GM21723 (cell line): ENCODE measurements at regions not wholly inside any gene's neighbourhood (a gene's known extent, or its start where the extent isn't known, plus 50 kb on each side); places are given as distances from the start of the nearest gene placed in this dataset.

Experiments
- ATAC-seq: cut with Tn5 transposase; IDR thresholded peaks from one replicate; pipeline ENCODE4 v1.9.1; 2021; ENCODE audit warnings: mild to moderate bottlenecking, moderate library complexity; ENCODE audit not compliant: unreplicated experiment

DNA sequence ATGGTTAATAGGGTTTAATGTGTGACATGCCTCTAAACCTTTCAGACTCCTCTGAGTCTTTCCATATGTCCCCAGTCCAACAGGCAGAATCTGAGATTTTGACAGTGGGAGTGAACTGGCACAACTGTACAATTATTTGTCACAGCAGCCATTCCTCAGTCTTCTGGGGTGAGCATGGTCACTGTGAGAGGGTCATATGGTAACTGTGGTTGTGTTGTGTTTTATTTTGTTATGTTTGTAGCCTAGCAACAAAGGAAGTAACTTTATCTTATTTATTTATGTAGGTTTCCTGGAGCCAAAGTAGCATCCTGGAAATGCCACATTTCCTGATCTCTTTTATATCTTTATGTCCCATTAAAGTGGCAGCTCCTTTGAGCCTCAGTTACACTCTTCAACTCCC is 1067.9 kb downstream of the TTLL7 start:
- no peak for ATAC-seq

DNA sequence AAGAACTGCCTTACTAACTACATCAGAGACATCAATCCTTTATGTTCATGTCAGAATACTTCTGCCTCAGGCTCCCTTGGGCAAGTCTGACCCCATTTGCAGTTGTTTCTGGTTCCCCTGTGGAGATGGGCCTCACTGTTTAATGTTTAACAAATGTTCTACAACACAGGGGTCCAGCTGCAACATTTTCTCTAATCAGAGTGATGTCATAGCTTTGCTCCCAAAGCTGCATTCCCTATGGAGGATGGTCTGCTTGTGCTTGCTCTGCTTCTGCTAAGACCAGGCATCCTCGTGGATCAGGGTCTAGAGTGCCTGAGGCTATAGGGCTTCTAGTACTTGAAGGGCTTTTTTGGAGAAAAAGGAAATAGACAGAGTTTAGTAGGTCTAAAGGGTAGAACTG is 1071.2 kb downstream of the TTLL7 start:
- no peak for ATAC-seq

DNA sequence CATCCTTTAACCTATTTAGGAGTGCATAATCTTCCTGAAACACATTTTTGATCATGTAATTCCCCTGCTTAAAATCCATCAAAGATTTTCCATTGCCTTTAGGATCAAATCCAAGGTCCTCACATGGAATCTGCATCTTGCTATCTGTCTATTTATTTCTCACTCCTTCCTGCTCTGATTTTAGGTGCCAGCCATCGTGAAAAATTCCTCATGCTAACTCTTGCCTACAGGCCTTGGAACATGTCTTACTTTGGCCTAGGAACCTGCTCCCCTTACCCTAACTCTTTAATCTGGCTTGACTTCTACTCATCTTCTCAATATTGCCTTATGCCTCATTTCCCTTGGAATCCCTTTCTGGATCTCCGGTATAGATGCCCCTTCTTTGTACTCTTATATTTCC is 1074.3 kb downstream of the TTLL7 start:
- no peak for ATAC-seq

DNA sequence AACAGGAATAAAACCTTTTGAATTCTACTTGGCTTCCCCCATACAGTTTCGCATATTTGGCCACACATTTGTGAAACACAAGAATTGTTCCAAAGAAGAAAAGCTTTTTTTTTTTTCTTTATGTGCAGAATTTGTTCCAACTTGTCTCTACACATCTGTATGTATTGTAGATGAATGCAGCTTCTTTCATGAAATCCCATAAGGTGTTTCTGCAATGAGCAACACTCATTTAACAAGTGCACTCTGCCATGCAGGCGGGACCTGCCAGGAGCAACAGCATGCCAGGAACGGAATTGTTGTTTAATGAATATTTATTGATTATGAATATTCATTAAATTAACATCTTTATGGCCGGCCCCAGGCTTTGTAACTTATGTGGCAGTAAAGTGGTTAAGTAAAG is 1075.0 kb downstream of the TTLL7 start:
- ATAC-seq = no peak

DNA sequence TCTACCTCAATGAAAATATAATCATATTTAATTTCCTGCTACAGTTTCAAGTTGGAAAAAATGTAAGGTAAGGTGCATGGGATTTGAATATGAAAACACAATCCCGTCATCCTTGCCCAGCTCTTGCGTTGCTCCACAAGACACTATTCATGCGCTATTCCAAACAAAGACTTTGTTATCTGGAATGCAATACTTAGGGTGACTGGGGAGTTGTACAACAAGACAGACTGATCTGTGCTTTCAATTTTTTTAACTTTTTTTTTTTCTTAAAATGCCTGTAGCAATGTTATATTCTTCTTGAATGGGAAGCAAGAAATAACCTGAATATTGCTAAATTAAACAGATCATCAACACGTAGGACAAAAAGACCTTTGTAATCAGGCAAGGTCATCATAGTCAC is 1077.2 kb downstream of the TTLL7 start:
- no peak for ATAC-seq

DNA sequence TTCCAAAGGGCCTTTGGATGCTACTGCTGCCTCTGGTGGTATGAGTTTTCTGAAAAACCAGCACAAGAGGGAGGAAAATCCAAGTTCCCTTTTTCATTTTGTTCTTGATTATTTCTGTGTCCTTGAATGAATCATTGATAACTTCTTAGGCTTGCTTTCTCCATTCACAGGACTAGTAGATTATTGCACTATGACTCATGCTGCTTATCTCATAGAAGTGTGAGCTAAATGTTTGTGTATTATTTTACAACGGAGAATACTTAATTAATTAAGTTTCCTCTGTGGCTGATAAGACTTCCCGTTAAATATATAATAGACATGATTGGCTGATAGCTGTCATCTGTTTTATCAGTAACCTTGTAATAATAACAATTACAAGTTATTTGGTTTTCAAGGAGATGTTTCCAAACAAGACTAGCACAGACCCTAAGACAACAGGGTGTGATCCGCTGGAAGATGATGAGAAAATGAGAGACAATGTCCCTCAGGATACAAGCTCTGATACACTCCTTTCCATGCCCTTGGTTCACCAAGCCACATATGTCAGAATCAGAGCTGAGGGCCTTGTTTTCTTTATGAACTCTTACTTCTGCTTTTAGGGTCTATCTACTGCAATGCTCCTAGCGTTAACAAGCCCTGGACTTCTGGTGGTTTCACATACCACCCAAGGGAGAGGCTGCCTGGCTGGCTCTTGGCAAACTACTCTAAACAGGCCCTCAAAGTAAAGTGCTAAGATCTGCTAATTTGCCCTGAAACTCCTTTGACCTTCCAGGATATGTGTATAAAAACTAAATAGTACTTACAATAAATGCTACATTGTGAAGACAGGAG is 1078.3 kb downstream of the TTLL7 start:
- no peak for ATAC-seq

DNA sequence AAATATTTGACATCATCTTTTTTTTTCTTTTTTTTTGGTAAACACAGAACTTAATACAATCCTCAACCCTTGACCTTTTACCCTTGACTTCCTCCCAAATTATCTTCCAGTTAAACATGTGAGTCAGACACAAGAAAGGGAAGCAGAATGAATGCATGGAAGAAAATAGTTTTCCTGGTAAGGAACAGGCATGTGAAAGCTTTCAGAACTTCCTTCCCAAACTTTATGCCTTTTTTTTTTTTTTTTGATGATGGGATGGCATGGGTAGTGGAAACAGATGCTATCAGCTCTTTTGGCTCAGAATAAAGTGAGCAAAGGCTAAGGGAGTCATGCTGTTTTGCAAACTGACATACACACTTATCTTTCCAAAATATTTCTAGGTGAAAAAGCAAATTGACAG is 1079.1 kb downstream of the TTLL7 start:
- ATAC-seq = no peak

DNA sequence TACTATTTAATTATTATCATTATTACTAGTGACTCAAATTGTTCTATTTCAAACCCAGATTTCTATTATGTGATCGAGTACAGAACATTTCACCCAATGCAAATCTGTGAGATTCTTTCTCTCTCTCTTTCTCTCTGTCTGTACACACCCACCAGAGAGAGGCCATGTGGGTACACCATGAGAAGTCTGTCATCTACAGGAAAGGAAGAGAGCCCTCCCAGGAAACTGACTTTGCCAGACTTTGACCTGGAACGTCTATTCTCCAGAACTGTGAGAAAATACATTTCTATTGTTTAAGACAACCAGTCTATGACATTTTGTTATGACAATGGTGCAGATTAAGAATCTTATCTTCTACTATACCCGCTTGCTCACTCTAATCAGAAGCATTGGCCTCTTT is 1091.6 kb downstream of the TTLL7 start:
- no peak for ATAC-seq

DNA sequence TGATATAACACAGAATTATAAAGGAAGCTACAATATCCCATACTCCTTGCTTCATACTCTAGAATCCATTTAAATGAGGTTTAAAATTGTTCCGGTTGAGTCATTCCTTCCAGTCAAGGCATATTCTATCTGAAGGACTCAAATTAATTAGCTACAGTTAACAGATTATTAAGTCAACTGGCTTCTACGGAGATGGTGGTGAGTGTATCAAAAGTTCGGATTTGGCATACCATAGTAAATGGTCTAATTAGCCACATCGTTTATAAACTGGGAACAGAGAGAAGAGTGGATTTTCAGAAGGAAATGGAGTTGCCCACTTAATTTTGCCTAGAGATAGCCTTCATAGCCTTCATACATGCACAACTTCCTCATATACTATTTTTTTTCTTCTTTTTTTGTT is 1095.3 kb downstream of the TTLL7 start:
- ATAC-seq = no peak

DNA sequence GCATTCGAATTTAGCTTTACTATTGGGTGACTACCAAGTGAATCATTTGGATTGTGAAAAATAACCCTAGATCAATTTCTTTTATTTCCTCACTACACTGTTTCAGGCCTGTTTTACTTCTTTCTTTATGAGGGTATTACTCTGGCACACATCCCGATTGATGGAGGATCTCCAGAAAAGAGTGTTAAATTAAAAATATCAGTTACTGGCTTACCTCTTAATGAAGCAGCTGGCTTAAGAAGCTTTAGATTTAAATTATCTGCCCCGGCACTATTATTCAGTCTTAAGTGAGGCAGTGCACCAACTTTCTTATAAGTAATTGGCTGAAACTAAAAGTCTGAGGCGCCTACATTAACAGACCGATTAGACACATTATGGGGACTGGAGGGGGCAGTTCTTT is 1097.4 kb downstream of the TTLL7 start:
- ATAC-seq = no peak

DNA sequence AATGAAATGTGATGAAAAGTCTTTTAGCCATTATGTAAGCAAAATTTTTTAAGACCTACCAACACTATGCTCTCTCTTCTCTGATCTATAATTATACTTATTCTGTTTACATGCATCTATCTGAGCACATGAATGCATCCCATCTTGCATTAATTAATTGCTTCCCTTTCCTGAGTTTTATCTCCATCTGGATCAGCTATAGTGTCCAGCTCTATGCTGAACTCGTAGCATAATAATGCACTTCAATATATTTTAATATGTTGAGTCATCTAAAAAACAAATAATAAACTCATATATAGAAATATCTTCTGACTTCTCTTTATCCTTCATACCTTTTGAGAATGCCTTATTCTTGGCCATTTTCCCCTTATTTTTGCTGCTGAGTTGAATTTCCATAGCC is 1097.8 kb downstream of the TTLL7 start:
- no peak for ATAC-seq

DNA sequence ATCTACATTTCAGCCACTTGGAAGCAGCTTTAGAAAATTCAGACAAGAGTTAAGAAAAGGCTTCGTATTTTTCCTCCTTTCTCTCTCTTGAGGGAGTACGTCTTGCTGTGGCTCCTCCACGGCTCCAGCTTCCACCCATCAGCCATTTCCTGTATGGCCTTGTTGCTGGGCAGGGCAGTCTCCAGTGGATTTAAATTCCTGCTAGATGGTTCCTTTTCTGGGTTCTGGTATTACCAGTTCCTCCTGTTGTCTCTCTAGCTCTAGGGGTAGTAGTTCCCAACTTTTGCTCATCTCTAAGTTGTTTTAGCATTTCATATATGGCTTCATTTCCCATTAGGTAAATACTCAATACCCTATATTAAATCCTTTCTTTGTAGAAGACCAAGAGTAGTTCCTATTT is 1098.3 kb downstream of the ADGRL2 start:
- no peak for ATAC-seq

DNA sequence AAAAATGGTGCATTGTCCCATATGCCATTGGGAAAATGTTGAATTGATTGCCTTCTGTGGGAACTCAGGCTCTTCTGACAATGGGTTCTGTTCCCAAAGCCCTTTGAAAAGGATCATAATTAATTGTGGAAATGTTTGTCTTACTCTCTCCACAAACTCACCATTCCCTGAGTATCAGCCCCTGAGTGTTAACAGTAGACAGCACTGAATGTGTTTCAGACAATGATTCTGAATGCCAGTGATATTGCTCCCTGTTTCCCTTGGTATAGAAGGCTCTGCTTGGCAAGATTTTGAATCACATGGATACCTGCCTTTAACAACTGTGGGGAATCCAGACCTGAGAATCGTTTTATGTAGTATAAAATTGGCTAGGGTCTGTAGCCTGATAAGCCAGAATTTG is 1096.8 kb downstream of the ADGRL2 start:
- ATAC-seq = no peak

DNA sequence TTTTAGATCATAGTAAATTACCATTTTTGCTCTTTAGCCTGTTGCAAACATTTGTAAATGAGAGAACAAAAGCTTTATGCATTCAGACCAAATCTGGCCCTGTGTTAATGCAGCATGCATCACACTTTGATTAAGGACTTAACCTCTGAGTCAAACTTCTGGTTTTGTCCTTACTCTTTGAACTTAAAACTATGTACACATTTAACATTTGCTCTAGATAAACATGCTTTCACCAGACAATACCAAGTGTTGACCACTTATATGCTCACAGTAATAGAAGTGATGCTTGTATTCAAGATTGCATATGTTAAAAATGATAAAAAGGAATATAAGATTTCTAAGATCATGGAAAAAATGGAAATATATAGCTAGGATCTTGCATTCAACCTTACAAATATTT is 1095.3 kb downstream of the ADGRL2 start:
- ATAC-seq = no peak

DNA sequence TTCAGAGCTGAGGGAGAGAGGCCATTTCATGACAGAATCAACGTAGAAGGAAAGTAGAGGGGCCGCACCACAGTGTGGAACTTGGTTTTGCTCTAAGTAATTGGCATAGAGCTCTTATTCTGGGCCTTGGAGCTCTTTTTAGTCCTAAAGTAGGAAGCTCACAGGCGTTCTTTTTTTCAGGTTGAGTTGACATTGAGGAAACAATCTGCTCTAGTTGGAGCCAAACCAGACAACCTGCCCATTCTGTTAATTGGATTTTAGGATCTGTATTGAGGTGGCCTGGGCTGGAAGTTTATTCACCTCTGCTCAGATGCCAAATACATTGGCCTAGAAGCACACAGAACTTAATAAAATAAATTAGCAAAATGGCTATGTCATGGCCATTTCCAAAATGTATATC is 1093.9 kb downstream of the ADGRL2 start:
- ATAC-seq = no peak

DNA sequence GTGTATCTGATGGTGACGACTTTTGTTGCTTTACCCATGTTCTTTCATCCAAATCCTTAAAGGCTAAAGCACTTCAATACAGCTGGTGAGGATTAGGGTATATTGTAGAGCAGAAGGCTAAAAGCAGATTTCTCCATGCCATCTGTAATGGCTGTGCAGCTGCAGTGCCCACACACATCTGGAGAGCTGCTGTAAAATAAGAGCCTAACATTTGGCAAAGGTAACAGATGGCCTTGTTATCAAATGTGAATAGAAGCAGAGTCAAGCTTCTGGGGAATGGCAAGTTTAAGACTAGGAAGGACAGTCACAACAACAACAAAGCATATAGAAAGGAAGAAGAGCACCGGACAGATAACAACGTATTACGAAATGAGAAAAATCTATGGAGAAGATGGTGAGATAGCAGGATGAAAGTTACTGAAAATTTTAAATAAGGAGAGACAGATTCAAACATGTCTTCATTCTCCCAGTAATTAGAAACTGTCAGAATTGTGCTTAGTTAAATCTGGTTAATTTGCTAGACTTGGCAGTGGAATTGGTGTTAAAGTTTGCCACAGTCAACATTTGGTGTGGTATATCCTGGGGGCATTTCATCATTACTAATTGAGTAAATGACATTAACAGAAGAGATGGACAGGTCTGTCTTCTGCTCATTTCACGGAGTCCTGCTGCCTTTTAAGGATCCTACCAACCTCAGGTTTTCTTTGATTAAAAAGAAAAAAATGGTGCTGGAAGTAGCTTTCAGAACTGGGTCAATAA is 1093.2 kb downstream of the ADGRL2 start:
- no peak for ATAC-seq

DNA sequence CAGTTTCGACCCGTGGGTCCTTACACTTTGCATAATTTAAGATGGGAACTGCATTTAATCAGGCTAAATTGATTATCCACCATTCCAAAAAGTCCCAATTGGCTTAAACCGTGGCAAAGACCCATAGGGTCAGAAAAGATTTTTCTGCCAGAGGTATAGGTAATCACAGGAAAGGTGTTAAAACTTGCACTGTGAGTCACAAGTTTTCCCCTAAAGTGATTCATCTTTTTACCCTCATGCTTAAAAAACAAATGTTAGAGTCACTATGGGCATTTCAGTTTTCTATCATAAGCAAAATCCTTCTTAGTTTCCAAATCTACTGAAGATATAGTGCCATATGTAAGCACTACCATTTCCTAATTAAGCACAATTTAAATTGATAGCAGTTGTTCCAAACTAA is 1079.8 kb downstream of the ADGRL2 start:
- no peak for ATAC-seq

DNA sequence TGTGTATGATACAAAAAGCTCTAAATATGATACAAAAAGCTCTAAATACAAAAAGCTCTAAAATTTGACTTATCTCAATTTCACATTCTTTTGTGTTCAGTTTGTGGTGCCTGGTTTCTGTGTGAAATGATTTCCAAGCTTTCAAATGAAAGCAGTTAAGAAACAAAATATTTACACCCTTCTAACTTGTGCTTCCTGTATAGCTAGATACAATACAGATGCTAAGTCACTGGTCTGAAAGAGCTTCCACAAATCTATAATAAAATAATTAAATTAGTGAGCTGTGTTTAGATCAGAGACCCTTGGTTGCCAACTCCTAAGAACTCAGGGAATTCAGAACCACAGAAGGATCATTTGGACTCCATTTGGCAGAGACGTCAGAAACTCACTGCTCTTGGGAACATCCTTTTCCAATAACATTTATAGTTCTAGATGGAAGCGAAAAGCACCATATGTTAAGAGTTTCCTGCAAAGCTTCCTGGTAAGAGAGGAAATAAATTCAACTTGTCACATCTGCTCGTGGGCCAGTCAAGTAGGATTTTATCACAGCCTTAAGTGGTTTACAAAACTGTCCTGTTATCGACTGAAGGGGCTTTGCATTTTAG is 1079.1 kb downstream of the ADGRL2 start:
- no peak for ATAC-seq

DNA sequence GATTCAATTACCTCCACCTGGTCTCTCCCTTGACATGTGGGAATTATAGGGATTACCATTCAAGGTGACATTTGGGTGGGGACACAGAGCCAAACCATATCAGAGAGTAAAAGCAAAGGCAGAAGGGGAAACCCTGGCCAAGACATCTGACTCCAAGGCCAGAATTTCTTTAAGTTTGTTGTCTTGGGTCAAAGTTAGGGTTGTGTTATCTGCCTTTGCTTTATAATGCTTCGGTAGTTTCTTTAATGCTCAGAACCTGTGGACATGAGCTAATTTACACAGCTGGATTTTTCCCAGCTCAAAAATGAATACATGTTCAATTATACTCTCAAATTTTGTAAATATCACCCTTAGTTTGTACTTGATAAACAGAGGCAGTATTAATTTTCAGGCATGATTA is 1074.4 kb downstream of the ADGRL2 start:
- no peak for ATAC-seq

DNA sequence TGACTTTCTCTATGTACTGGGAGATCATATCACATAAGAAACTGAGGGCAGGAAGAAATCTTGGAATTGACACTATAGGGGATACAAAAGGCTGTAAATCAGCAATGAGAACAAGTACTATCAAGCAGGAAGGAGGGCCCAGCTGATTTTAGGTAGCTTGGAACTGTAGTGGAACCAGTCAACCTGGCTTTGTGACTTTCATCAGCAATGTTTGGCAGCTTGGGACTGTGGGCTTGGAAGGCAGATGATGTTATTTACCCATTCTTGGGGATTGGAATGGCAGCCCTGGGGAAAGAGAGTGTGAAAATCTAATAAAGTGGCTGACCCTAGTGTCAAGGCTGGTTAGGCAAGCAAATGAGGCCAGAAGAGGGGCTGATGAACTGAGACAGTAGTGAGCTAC is 1073.3 kb downstream of the ADGRL2 start:
- ATAC-seq = no peak

DNA sequence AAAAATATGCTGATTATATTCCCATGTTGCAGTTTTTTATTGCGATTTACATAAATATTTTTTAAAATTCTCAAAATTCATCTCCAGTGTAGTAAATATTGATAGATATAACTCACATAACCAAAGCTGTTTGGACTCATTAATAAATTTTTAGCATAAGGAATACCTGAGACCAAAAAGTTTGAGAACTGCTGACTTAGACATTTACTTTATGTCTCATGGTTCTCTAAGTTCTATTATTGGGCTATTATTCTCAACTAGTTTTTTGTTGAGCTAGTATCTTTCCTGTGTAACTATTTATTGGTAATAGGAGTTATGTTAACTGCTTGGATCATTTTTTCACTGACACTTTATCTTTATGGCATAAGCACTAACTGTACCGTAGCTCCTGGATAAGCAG is 1069.6 kb downstream of the ADGRL2 start:
- no peak for ATAC-seq

DNA sequence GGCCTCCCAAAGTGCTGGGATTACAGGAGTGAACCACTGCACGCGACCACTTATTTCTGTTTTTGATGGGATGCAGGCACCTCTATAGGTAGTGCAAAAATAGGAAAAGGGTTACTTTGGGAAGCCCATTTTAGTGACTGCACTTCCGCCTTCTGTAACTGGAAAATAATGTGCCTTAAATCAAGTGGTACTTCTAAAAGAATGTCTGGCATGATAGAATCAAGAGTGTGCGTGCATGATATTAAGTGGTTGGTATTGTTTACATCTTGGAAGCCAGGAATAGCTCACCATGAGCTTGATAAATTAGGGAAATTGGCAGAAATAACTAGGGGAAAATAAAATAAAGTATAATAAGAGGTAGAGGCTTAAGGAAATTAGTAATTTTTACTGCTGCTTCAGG is 1067.0 kb downstream of the ADGRL2 start:
- ATAC-seq = no peak
